ENCODE measurements at regions not wholly inside any gene's neighbourhood (a gene's known extent, or its start where the extent isn't known, plus 50 kb on each side); places are given as distances from the start of the nearest gene placed in this dataset.

DNA sequence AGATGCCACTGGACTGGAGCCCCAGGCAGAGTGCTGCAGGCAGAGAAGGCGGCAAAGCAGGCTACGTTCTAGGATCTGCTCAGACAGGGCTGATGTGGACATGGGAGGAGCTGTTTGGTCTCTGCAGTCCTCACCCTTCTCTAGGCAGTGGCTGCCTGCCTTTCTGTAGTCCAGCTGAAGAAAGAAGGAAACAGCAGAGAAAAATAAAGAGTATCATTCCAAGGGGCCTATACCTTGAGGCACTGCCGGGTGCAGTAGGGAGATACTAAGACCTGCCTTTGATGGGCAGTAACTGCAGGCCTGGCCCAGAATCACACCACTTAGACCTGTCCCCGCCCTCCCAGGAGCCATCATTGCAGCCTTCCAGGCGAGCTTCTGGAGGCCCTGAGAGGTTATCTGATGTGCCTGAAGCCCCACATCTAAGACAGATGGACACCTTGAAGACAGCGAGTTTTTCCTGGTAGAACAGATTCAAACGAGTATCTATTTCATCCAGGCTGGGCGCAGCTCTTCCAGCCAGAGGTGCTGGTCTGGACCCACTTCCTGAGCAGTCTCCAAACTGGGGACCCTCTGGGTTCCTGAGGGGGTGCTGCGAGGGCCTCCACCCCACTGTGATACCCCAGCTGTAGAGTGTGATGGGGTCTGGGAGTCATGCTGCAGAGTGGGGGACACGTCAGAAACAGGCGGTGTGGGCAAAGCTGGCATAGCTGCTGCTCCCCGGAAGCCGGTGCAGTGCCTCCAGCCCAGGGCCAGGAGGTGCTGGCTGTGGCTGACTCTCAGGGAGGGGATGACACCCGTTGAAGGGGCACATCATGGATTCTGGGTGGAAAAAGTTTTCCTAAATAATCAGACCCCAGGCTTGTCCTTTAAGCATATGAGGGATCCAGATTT is 87.3 kb upstream of the OTOS start:
- DNase-seq = no peak

DNA sequence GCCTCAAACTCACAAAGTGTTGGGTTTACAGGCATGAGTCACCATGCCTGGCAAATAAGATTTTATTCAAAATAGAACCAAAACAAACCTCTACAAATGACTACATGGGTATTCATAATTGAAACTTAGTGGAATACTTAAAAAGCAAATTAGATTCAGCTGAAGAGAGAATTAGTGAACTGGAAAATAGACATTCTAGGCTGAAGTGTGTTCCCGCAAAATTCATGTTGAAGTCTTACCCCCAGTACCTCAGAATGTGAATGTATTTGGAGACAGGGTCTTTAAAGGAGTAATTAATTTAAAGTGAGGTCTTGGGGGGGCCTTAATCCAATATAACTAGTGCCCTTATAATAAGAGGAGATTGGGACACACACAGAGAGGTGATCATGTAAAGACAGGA is 88.5 kb upstream of the OTOS start:
- DNase-seq = no peak

DNA sequence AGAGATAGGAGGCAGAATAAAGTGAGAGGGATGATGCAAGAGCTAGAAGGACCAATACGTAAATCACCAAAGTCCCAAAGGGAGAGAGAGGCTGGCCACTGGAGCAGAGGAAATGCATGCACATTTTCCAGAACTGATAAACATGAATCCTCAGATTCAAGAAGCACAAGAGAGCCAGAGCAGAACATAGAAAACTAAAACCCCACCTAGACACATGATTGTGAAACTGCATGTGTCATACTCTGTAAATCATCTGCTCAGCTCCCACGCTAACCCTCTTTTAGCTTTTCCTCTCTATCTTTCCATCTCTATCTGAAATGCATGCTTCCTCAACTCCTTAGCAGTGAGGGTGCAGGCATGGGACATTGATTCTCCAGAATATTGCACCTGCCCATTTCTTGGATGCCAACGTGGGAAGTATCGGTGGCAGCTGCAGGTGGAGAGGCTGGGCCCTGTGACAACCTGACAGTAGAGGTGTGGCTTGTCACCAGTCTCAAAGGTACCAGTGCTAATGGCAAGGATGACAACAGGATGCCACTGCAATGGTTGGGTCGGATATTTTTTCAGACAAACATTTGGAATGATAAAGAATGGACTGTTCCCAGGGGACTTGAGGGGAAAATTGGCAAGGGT is 89.3 kb upstream of the OTOS start:
- no peak for DNase-seq

DNA sequence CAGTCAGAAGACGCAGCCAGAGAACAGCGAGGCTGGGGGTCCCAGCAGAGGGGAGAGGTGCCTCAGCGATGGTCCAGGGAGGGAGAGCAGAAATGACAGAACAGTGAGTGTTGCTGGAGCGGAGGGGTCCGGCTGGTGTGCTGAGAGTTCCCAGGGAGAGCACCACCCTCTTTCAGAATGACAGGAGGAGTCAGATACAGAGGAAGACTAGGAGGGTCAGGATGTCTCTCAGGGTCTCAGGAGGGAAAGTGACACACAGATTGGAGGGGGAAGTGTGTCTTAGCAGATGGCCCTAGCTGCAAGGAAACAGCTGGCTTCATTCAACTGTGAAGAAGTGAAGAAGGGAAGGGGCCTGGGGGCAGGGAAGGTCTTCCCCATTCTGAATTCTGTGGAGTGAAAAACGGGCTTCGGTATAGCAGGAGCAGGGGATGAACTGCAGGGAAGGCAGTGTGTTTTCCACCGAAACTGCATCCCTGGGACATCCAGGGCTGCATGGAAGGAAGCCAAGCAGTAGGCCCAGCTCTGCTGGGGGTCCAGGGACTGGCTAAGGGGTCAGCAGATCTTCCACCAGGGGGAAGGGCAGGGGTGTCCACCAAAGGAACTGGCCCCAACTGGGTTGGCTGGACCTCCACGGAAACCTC is 90.0 kb upstream of the OTOS start:
- DNase-seq = no peak

DNA sequence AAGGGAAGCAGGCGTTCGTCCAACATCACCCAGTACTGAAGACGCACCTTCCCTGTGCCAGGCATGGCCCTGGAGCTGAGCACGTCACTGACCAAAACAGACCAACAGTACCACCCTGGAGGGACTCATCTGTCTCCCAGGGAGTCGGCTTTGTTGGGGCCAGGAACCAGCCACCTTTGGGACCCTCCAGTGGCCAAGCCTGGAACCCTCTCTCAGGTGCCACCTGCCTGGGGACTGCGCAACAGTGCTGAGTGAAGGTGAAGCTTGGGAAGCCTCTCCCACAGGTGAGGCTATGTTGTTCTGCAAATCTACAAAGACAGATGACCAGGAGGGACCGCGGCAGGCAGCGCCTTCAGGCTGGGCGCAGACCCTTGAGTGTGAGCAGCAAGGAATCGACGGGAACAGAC is 91.4 kb upstream of the OTOS start:
- DNase-seq = no peak

DNA sequence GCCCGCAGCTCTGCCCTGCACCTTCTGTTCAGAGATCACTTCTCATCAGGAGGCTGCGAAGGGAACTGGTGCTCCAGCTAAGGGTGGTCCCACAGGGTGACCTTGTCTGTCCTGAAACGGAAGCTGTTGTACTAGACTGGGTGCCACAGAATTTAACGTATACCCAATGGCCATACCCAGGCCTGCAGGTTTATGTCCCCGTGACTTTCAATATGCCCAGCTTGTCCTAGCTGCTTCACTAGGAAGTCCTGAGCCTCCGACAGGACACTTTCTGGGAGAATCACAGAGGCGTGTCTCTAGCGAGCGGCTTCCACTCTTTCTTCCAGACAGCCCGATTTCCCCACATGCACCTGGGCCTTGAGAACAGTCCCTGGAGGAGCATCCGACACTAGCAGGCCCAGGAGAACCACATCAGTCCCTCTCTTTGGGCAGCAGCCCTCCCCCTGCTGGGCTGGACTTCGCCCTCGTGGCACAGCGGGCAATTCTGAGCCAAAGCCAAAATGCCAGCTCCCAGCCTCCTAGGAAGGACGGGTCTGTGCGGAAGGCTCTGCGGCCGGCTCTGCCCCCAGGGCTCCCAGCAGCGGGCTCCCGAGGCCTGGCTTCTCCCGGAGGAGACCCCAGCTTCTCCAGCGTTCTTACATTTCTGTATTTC is 91.9 kb upstream of the OTOS start:
- no peak for DNase-seq

DNA sequence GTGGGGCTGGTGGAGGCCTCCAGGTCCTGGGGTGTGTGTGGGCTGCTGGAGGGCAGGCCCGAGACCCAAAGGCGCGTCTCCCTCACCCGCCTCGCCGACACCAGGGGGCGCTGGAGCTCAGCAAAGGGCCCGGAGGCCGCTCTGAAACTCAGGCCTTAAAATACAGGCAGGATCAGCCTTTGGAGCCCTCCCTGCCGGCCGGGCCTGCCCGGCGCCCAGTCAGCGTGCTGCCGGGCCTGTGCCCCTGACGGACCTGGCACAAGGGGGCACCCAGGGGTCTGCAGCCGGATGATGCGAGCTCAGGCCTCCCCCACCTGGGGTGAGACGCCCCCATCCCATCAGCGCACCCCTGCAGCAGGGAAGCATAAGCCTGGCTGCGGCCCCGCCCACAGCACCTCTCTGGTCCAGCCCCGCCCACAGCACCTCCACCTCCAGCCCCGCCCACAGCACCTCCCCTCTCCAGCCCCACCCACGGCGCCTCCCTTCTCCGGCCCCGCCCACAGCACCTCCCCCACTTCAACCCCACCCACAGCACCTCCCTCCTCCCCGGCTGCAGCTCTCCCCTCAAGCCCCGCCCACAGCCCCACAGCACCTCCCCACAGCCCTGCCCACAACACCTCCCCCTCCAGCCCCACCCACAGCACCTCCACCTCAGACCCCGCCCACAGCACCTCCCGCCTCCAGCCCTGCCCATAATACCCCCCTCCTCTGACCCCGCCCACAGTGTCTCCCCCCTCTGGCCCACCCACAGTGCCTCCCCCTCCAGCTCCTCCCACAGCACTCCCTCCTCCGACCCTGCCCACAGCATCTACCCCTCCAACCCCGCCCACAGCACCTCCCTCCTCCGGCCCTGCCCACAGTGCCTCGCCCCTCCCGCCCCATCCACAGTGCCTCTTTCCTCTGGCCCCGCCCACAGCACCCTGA is 92.8 kb upstream of the OTOS start:
- DNase-seq = peak; percentile 81

DNA sequence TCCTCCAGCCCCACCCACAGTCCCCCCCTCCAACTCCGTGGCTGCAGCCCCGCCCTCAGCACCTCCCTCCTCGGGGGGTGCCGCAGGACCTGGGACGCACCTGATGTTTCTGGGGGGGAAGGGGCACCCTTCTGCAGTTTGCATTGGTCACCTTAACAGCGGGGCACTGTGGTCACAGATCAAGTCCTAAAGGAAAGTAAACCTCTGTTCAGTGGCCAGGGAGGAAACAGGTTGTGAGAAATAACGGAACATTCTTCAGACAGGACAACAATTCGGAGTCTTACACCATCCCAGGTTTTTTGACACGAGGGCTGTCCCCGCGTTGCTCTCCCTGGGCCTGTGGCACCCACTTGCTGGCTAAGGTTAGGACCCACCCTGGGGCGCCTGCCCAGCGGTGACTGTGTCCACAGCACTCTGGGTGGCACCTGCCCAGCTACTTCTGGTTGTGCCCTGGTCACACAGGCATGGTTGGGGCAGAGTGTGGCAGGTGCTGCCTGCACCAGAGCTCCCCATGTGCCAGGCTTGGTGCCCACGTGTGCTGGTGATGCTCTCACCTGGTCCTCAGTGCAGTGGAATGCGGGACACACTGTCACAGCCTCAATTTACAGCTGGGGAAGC is 93.5 kb upstream of the OTOS start:
- DNase-seq = no peak

DNA sequence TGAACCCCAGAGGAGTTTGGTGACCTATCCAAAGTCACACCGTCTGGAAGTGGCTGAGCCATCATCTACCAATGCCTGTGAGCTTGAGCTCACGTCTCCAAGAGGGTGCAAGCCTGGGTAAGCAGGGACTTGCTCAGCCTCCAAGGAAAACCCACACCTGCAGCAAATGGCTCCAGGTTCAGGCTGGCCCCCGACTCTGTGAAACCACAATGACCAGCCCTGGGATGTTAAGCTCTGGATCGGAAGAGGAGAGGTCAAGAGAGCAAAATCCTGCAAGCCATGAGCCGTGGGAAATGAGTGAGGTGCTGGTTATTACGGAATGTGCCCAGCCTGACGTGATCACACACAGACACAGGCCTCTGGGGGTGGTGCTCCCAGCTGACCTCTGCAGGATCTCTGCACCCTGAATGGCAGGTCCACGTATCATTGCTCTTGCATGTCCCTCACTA is 94.1 kb upstream of the OTOS start:
- no peak for DNase-seq

DNA sequence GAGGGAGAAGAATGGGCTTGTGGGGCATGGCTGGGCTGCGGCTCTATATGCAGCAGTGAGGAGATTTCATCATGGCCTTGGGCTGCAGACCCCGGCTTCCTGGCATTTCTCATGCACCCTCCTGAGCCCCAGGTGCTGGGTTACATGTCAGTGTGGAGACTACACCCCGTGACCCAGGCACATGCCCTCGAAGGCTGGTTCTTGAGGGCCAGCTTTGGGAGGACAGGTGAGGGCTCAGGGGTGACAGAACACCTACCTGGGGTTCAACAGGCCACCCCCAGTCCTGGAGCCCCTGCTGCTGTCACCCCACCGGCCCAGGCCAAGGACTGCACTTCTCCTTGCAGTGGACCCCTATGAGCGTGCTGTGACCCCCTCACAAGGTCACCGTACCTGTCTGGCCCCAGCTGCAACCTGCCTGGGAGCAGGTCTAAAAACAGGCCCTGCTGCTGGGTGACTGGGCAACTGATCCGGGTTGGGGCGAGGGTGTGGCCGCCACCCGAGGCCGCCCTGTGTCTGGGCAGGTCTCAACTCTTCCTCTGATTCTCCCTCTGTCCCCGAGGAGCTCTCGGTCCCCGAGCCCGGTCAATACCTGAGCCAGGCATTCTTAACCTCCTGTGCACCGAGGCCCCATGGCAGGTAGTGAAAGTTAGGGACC is 94.8 kb upstream of the OTOS start:
- no peak for DNase-seq

DNA sequence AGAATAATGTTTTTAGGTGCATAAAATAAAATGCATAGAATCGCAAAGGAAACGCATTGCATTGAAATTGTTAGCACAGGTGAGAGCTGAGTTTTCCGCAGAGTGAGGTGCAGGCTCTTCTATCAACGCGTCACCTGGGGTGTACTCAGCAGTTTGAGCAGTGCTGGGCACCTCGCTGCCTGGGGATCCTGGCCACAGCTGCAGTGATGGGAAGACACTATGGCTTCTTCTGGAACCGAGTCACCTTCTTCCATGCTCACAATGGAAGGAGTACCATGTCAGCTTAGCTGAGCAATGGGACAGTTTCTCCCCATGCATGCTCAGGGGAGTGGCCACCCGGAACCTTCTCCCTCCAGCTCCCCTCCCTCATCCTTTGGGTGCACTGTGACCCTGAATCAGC is 95.4 kb upstream of the OTOS start:
- no peak for DNase-seq

DNA sequence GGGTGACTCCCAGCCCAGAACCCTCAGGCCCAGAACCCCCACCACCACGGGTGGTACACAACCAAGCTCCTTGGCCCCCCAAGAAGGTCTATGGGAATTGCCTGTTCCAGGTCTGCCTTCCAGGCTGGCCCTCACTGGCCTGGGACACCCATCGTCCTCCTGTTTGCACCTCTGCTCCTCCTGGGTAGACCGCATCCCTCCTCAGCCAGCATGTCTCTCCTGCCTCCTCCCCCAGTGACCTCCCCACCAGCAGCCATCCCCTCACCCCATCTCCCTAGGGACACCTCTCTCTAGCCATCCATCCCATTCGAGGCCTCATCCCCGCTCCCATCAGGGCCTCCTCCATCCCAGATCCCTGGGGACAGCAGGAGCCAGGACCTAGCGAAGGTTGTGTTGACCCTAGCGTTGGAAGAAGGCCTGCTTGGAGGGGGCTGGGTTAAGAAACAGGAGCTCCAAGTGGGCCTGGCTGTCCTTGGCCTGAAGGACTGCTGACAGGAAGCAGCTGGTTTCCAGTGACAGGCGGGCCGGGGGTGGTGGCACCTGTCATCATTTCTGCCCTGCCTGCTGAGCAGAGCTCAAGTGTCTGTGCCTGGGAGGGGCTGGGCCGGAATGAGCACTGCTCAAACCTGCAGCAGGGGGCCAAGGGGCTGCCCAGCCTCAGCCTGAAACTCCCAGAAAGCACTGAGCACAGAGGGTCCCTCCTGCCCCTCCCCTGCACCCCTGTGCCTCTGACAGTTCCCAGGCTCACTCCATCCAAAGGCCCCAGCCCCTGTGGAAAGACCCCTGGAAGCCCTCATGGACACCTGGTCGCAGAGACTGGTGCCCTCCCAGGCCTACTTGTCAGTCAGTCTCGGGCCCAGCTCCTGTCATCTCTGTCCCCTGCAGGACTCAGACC is 96.0 kb upstream of the OTOS start:
- no peak for DNase-seq

DNA sequence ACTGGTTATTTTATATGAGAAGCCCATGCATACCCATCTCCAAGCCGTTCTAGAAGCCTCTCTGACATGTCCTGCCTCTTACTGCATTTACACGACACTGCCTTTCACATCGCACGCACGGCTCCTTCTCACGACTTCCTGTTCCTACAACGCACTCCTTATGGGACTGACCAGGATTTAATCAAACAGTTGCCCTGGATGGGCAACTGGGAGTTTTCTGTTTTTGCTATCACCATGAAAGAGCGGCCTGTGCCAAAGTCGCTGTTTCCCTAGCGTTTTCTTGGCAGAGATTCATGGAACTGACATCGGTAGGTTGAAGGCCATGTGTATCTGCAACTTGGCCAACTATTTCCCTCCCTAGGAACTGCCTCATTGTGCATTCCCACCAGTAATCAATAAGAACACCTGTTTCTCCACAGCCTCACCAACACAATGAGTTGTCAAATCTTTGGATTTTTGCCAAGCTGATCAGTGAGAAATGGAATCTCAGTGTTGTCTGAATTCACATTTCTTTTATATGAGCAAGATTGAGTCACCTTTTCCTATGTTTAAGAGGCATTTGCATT is 97.2 kb upstream of the OTOS start:
- DNase-seq = no peak

DNA sequence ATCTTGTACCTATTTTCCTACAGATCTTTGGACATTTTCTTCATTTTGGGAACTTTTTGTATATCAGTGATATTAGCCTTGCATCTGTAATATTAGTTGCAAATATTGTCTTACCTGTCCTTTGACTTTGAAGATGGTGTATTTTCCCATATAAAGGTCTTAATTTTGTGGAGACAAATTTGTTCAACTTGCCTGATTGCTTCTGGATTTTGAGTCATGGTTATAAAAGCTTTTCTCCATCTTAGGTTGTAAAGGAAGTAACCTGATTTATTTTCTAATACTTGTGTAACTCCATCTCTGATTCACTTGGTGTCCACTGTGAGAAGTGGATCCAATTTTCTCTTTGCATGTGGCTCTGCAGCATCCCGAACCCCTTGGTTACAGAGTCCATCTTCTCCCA is 97.7 kb upstream of the OTOS start:
- no peak for DNase-seq

DNA sequence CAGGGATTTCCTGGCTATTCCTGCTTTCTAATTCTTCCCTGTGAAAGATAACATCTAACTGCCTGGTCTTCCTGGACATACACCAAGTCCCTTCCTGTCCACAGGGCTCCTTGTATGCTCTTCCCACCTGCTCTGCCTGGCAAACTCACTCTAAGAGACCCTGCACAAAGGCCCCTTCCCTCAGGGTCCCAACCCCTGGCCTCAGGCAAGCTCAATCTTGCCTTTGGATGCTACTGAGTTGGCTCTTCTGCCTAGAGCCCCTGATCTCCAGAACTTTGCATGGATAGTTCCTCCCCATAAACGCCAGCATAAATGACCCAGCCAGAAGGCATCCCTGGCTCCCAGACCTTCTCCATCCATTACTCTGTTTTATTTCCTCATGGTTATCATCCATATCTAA is 98.3 kb upstream of the OTOS start:
- no peak for DNase-seq

DNA sequence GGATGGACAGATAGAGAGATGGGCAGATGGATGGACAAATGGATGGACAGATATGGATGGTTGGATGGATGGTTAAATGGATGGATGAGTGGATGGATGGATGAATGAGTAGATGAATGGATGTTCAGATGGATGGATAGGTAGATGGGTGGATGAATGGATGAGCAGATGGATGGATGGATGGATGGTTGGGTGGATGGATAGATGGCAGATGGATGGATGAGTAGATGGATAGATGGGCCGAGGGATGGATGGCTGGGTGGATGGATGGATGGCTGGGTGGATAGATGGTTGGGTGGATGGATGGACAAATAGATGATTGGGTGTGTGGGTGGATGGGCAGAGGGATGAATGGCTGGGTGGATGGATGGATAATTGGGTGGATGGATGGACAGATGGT is 98.9 kb upstream of the OTOS start:
- DNase-seq = no peak

DNA sequence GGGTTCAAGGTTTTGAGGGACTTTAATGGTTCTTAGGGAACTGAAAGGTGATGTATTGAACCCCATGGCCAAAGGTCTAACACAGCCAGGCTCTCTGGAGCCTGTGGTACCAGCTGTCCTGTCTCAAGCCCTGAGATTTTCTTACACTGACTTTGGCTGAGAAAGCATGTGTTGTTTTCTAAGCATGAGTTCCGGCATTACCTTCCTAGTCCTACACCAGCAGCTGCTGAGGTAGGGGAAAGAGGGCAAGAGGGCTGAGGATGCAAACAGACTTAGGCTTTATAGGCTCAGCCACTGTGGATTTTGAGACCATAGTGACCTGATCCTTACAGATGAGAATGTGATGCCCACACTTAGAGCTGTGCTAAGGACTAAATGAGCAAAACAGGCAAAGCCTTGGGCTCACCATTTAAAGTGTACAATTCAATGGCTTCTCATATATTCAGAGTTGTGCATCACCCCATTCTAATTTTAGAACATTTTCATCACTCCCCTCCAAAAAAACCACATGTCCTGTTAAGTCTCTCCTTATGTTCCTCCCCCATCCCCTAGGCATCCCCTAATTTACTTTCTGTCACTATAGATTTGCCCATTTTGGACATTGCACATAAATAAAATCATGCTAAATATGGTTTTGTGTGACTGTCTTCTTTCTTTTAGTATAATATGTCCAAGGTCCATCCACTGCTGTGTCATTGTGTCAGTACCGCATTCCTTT is 99.7 kb upstream of the OTOS start:
- DNase-seq = no peak

DNA sequence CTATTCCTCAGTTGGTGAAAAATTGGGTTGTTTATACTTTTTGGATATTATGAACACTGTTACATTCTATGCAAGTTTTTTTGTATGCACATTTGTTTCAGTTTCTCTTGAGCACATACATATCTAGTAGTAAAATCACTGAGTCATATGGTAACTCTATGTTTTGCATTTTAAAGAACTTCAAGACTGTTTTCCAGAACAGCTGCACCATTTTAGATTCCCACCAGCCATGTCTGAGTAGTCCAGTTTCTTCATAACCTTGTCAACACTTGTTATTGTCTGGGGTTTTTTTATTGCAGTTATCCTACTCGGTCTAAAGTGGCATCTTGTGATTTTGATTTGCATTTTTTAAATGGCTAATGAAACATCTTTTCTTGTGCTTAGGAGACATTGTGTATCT is 100.3 kb upstream of the OTOS start:
- no peak for DNase-seq

DNA sequence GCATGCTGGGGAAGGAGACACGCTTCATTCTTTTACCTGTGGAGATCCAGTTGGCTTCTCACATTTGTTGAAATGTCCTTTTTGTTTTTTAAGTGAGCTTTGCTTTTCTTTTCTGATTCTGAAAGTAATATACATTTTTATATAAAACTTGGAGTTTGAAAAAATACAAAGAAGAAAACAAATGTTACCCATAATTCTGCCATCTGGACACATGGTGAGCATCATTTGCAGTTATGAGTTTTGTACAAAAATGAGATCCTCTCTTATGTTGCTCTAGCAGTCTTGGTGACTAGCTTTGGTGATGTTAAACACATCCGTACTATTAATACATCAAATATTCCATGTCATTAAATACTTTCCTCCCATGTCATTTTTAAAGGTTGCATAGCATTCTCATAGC is 101.1 kb upstream of the OTOS start:
- no peak for DNase-seq

All from stimulated activated CD4-positive, alpha-beta T cell treated with anti-CD3 and anti-CD28 coated beads, Interleukin-1b, Interleukin-23, amount 100 ng/mL, for 48 hours (primary cell).